ENCODE measurements at regions not wholly inside any gene's neighbourhood (a gene's known extent, or its start where the extent isn't known, plus 50 kb on each side); places are given as distances from the start of the nearest gene placed in this dataset.
"Not testable (repeated sequence)": the region's sequence is repeated elsewhere in the genome, so short reads cannot be mapped to it uniquely, and the experiment has no call there.

- no peak for TF ChIP-seq CTCF (IDR thresholded peaks at IDR 0.05; ENCODE audit: unreplicated experiment)
- DNase-seq (ENCODE audit: low spot score in 2 of 2, unreplicated experiment in 2 of 2): no peak
- Mint-ChIP-seq H3K4me1 (no peaks in the 10 kb centered on the region), H3K36me3 (no peaks in the 10 kb centered on the region), H3K9me3 (no peaks in the 10 kb centered on the region), H3K4me3 (no peak overlapping the region), H3K27ac (no peak overlapping the region), H3K27me3 (ENCODE audit: low read depth) (no peaks in the 10 kb centered on the region)
These were observed 110.8 kb upstream of the FOXN2 start for GRCh38 chr2:48203668-48204067.

- no peak for TF ChIP-seq CTCF (IDR thresholded peaks at IDR 0.05; ENCODE audit: unreplicated experiment)
- Mint-ChIP-seq H3K27ac (no peak overlapping the region), H3K4me3 (no peak overlapping the region), H3K4me1 (peaks cover 7% of the 10 kb centered on the region), H3K36me3 (no peaks in the 10 kb centered on the region), H3K9me3 (no peaks in the 10 kb centered on the region), H3K27me3 (ENCODE audit: low read depth) (no peaks in the 10 kb centered on the region)
- DNase-seq (ENCODE audit: low spot score in 2 of 2, unreplicated experiment in 2 of 2): no peak
These were observed 109.7 kb upstream of the FOXN2 start for GRCh38 chr2:48204750-48205136.

GRCh38 chr2:48205137-48205798 is 109.2 kb upstream of the FOXN2 start:
- DNase-seq (ENCODE audit: low spot score in 2 of 2, unreplicated experiment in 2 of 2): no peak
- Mint-ChIP-seq H3K27ac (no peak overlapping the region), H3K27me3 (ENCODE audit: low read depth) (no peaks in the 10 kb centered on the region), H3K4me1 (peaks cover 7% of the 10 kb centered on the region), H3K4me3 (no peak overlapping the region), H3K9me3 (no peaks in the 10 kb centered on the region), H3K36me3 (no peaks in the 10 kb centered on the region)
- no peak for TF ChIP-seq CTCF (IDR thresholded peaks at IDR 0.05; ENCODE audit: unreplicated experiment)

GRCh38 chr2:48206056-48206656 is 108.3 kb upstream of the FOXN2 start:
- not testable (repeated sequence) for H3K27ac Mint-ChIP-seq; H3K9me3 Mint-ChIP-seq; DNase-seq (ENCODE audit: low spot score in 2 of 2, unreplicated experiment in 2 of 2); H3K36me3 Mint-ChIP-seq; H3K4me3 Mint-ChIP-seq; H3K27me3 Mint-ChIP-seq (ENCODE audit: low read depth); H3K4me1 Mint-ChIP-seq

GRCh38 chr2:48207201-48207641 is 107.3 kb upstream of the FOXN2 start:
- no peaks in the 10 kb centered on the region for H3K36me3 Mint-ChIP-seq
- no peak overlapping the region for H3K4me3 Mint-ChIP-seq
- no peak for TF ChIP-seq CTCF (IDR thresholded peaks at IDR 0.05; ENCODE audit: unreplicated experiment)
- H3K9me3 Mint-ChIP-seq: no peaks in the 10 kb centered on the region
- DNase-seq (ENCODE audit: low spot score in 2 of 2, unreplicated experiment in 2 of 2): no peak
- H3K27me3 Mint-ChIP-seq (ENCODE audit: low read depth): no peaks in the 10 kb centered on the region
- H3K27ac Mint-ChIP-seq: no peak overlapping the region
- peaks cover 7% of the 10 kb centered on the region for H3K4me1 Mint-ChIP-seq

GRCh38 chr2:48207851-48208250 is 106.6 kb upstream of the FOXN2 start:
- Mint-ChIP-seq H3K9me3 (no peaks in the 10 kb centered on the region), H3K4me1 (peaks cover 7% of the 10 kb centered on the region), H3K27me3 (ENCODE audit: low read depth) (no peaks in the 10 kb centered on the region), H3K27ac (no peak overlapping the region), H3K36me3 (no peaks in the 10 kb centered on the region), H3K4me3 (no peak overlapping the region)
- no peak for DNase-seq (ENCODE audit: low spot score in 2 of 2, unreplicated experiment in 2 of 2)
- TF ChIP-seq CTCF (IDR thresholded peaks at IDR 0.05; ENCODE audit: unreplicated experiment): no peak
